GM12875 (cell line): ENCODE measurements at regions not wholly inside any gene's neighbourhood (a gene's known extent, or its start where the extent isn't known, plus 50 kb on each side); places are given as distances from the start of the nearest gene placed in this dataset.

Experiments used
- H3K4me3 ChIP-seq: one replicate; pipeline ENCODE4 v1.5.1; 2011; ENCODE audit warnings: low read depth, low read length, control low read depth
- TF ChIP-seq, protein P1 (sequence below): IDR thresholded peaks from 2 replicates; pipeline ENCODE4 v1.5.1; 2011; ENCODE audit warnings: low read depth, mild to moderate bottlenecking, control low read depth, inconsistent platforms, low read length, moderate library complexity, borderline replicate concordance; ENCODE audit not compliant: insufficient read depth

DNA sequence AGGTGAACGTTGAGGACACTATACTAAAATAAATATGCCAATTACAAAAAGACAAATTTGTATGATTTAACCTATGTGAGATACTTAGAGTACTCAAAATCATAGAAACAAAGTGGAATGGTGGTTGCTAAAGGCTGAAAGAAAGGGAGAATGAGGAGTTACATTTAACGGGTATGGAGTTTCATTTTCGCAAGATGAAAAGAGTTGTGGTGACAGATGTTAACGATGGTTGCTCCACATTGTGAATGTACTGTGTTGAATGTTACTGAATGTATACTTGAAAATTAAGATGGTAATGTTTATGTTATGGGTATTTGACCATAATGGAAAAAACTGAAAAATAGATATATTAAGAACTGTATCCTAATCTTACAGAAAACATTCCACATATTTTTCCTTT is 51.3 kb upstream of the MOCS2 start:
- H3K4me3 ChIP-seq = no peak overlapping the region
- TF ChIP-seq, protein P1, sequence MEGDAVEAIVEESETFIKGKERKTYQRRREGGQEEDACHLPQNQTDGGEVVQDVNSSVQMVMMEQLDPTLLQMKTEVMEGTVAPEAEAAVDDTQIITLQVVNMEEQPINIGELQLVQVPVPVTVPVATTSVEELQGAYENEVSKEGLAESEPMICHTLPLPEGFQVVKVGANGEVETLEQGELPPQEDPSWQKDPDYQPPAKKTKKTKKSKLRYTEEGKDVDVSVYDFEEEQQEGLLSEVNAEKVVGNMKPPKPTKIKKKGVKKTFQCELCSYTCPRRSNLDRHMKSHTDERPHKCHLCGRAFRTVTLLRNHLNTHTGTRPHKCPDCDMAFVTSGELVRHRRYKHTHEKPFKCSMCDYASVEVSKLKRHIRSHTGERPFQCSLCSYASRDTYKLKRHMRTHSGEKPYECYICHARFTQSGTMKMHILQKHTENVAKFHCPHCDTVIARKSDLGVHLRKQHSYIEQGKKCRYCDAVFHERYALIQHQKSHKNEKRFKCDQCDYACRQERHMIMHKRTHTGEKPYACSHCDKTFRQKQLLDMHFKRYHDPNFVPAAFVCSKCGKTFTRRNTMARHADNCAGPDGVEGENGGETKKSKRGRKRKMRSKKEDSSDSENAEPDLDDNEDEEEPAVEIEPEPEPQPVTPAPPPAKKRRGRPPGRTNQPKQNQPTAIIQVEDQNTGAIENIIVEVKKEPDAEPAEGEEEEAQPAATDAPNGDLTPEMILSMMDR = no peak

DNA sequence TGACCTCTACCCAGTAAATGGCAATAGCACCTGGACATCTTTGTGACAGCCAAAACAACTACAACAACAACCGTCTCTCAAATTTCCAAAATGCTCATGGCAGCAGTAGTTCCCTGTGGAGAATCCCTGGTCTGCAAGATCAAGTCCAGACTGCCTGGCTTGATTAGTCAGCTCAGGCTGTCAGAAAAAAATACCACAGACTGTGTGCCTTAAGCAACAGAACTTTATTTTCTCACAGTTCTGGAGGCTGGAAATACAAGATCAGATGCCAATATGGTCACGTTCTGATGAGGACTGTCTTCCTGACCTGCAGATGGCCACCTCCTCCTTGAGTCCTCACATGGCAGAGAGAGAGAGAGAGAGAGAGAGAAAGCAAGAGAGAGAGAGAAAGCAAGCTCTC is 52.3 kb upstream of the MOCS2 start:
- H3K4me3 ChIP-seq = no peak overlapping the region
- TF ChIP-seq, protein P1 = no peak

DNA sequence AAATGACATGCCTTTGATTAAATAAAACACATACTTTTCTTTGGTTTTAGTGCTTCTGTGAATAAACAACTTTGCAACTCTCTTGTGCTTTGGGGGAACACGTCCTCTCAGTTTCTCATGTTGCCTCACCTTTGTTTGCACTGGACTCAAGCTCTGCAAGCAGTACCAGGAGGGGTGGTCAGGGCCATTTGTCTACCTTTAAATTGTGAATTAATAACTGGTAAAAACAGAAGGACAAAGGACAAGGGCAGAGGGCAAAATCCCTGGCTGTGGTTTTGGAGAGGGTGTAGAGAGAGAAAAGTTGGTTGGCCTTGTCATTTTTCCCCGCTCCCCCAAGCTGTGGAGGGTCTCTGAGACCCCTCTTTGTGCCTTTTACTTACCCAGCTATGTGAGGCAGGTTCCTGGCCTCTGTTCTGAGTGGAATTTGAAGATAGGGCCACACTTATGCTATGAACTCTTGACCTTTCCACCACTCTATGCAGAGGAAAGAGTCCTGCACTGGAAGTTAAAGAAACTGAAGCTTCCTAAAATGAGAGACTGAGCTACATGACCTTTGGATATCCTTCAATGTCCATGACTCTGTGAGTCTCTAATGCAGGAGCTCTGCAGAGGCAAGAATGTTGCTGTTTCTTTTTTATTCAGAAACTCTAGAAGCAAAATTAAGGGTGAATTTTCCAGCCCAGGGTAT is 55.1 kb upstream of the MOCS2 start:
- TF ChIP-seq, protein P1 = no peak
- no peak overlapping the region for H3K4me3 ChIP-seq

DNA sequence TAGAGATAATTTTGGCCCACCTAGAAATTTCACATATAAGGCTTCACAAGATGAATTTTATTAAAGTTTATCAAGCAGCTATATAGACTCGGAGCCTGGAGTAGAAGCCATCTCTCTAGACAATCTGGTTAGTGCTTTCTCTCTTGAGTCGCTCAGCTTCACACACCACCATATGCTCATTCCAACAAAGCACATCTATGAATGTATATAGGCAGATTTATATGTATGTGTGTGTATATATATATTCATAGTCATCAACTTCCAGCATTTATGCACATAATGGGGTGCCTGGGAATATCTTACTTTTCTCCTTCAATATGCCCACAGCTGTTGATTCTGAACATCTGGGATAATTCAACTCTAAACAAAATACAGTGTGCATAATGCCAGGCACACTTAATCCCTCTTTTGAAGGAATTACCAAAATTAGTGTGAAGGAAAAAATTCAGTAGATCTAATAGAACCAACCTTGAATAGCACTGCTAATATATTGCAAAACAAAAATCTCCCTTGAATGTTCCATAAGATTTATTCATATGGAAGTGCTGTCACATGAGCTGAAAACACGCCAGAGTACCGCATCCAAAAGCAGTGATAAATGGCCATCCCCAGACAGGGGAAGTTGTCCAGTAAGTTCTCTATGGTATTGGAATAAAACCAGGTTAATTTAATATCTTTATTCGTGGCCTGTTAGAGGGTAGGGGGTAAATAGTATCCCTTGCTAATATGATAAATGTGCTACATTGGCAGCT is 56.0 kb upstream of the MOCS2 start:
- no peak overlapping the region for H3K4me3 ChIP-seq
- TF ChIP-seq, protein P1 = no peak

DNA sequence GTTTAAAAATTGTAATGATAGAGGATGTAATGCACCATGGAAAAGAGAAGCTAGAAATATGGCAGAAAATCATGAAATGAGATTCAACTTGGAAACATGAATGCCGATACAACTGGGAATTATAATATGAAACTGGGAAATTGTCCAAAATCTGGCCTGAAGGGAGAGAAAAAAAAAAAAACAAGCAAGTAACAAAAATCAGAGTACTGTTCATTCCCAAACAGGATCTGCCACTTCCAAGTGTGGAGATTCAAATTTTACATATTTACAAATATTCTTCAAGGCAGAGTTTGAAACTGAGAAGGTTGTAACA is 56.6 kb upstream of the MOCS2 start:
- TF ChIP-seq, protein P1 = no peak
- no peak overlapping the region for H3K4me3 ChIP-seq

DNA sequence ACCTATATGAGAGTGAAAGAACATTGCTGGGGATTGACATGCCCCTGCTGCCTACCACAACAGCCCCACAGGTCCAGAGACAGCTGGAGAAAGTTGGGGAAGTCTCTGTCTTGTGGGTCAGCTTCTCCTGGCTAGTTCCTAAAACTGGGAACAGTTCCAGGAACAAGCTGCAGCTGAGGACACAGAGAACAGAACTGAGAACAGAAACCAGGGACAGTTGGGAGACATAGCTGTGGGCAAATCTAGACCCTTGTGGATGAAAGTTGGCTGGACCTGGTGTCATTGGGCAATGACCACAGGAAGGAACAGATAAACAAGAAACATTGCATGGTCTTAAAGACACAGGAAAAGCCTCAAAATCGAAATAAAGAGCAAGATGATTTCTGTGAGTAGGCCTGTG is 58.3 kb upstream of the MOCS2 start:
- H3K4me3 ChIP-seq = no peak overlapping the region

More for the DNA sequence above, 58.3 kb upstream of the MOCS2 start:
- TF ChIP-seq, protein P1 = no peak
